ENCODE measurements at regions not wholly inside any gene's neighbourhood (a gene's known extent, or its start where the extent isn't known, plus 50 kb on each side); places are given as distances from the start of the nearest gene placed in this dataset.
"Not testable (repeated sequence)": the region's sequence is repeated elsewhere in the genome, so short reads cannot be mapped to it uniquely, and the experiment has no call there.

GRCh38 chr6:112441607-112442006 is 94.5 kb downstream of the RFPL4B start:
- H3K27me3 ChIP-seq (ENCODE audit: insufficient read depth, poor library complexity, severe bottlenecking) = no peaks in the 10 kb centered on the region
- H3K4me3 ChIP-seq (replicated peaks; ENCODE audit: insufficient read depth, low read length) = no peak overlapping the region
- DNase-seq (ENCODE audit: low read depth in 1 of 2, low spot score in 1 of 2) = no peak
- TF ChIP-seq GABPA (IDR thresholded peaks at IDR 0.05; ENCODE audit: low read depth) (no peak), POLR2AphosphoS5 (IDR thresholded peaks at IDR 0.05; ENCODE audit: low read depth) (no peak), SPI1 (IDR thresholded peaks at IDR 0.05; ENCODE audit: borderline replicate concordance, low read depth) (no peak), REST (IDR thresholded peaks at IDR 0.05; ENCODE audit: insufficient replicate concordance, low read depth) (no peak), CTCF (IDR thresholded peaks at IDR 0.05; ENCODE audit: insufficient read depth, low read length) (no peak)
- H3K27ac ChIP-seq (replicated peaks) = no peak overlapping the region

GRCh38 chr6:112443179-112444065 is 96.3 kb downstream of the RFPL4B start:
- TF ChIP-seq POLR2AphosphoS5 (IDR thresholded peaks at IDR 0.05; ENCODE audit: low read depth) = no peak
- TF ChIP-seq REST (IDR thresholded peaks at IDR 0.05; ENCODE audit: insufficient replicate concordance, low read depth) = no peak
- TF ChIP-seq GABPA (IDR thresholded peaks at IDR 0.05; ENCODE audit: low read depth) = no peak
- TF ChIP-seq CTCF (IDR thresholded peaks at IDR 0.05; ENCODE audit: insufficient read depth, low read length) = no peak
- TF ChIP-seq SPI1 (IDR thresholded peaks at IDR 0.05; ENCODE audit: borderline replicate concordance, low read depth) = no peak
- Histone ChIP-seq H3K27ac (replicated peaks) (no peak overlapping the region), H3K4me3 (replicated peaks; ENCODE audit: insufficient read depth, low read length) (no peak overlapping the region), H3K27me3 (ENCODE audit: insufficient read depth, poor library complexity, severe bottlenecking) (no peaks in the 10 kb centered on the region)
- no peak for DNase-seq (ENCODE audit: low read depth in 1 of 2, low spot score in 1 of 2)

GRCh38 chr6:112448786-112449185 is 101.7 kb downstream of the RFPL4B start:
- H3K27me3 ChIP-seq (ENCODE audit: insufficient read depth, poor library complexity, severe bottlenecking); H3K4me3 ChIP-seq (replicated peaks; ENCODE audit: insufficient read depth, low read length); DNase-seq (ENCODE audit: low read depth in 1 of 2, low spot score in 1 of 2); H3K27ac ChIP-seq (replicated peaks): not testable (repeated sequence)

- Histone ChIP-seq H3K27ac (replicated peaks) (no peak overlapping the region), H3K4me3 (replicated peaks; ENCODE audit: insufficient read depth, low read length) (no peak overlapping the region), H3K27me3 (ENCODE audit: insufficient read depth, poor library complexity, severe bottlenecking) (no peaks in the 10 kb centered on the region)
- TF ChIP-seq REST (IDR thresholded peaks at IDR 0.05; ENCODE audit: insufficient replicate concordance, low read depth) (no peak), SPI1 (IDR thresholded peaks at IDR 0.05; ENCODE audit: borderline replicate concordance, low read depth) (no peak), CTCF (IDR thresholded peaks at IDR 0.05; ENCODE audit: insufficient read depth, low read length) (no peak), GABPA (IDR thresholded peaks at IDR 0.05; ENCODE audit: low read depth) (no peak), POLR2AphosphoS5 (IDR thresholded peaks at IDR 0.05; ENCODE audit: low read depth) (no peak)
- no peak for DNase-seq (ENCODE audit: low read depth in 1 of 2, low spot score in 1 of 2)
Measured at GRCh38 chr6:112450663-112451062, 103.5 kb downstream of the RFPL4B start.
